HG02981 (cell line): ENCODE measurements at regions not wholly inside any gene's neighbourhood (a gene's known extent, or its start where the extent isn't known, plus 50 kb on each side); places are given as distances from the start of the nearest gene placed in this dataset.

Source experiments
- ATAC-seq: cut with Tn5 transposase; IDR thresholded peaks from one replicate; pipeline ENCODE4 v1.9.1; 2021; ENCODE audit warnings: mild to moderate bottlenecking, moderate library complexity; ENCODE audit not compliant: unreplicated experiment

DNA sequence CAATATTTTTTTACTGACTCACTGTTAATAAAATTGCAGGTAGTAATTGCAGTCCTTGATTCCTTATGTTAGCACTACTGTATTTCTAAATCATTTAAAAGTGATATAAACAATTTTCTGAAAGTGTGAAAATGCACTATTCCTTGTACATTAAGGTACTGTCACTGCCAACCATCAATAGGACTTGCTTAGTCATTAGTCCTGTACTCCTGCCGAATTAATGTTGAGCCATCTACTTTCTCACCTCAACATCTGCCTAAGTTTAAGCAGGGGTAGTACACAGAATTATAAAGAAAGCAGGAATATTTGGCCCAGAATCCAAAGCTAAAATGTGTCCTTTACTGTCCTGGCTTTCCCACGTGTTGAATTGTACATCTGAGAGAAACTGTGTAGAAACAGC lies 87.0 kb upstream of the TRPC3 start:
- no peak for ATAC-seq

DNA sequence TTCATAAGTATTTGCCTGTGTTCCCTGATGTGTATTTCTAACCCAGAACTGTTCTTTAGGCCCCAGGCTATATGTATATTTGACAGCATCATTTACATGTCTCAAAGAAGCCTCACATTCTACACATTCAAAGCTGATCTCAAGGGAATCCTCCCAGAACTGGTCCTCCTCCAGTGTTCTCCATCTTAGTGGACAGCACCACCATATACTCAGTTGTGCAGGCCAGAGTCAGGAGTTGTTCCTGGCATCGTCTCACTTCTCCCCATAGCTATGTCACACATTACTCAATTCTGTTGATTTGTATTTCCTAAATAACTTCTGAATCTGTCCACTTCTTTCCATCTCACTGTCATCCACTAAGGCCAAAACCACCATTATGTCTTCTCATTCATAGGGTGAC lies 82.8 kb upstream of the TRPC3 start:
- no peak for ATAC-seq

DNA sequence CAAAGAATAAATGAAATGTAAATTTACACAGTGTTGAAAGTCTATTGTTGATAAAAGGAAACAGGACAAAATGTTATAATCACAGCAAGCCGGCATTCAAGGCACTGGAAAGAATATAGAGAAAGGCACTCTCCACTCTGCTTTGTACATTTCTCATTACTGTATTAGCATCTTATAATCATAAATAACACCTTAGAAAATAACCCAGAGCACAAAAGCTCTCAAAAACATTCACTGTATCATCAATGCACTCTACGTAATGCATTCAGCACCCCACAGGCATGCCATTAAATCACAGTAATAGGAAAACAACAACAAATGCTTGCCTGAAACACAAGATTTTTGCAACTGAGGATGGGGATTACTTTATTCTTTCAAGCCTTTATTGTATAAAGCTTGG lies 75.3 kb upstream of the TRPC3 start:
- ATAC-seq, result no peak

DNA sequence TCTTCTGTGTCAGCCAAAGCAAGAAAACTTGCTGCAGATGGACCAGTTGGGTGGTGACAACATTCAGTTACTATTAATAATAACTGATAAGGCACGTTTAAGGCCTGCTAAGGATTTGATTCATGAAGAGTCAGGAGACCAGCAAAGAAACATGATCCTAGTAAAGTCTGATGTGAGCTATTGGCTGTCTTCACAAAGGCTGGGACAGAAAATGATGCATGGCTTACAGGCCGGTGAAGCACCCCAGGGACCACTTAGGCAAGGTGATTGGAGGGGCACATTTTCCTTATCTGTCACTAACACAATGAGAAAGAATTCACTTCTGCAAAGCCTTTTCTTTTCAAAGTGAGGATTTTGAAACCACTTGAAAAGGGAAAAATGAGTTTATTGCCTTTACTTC lies 65.4 kb upstream of the TRPC3 start:
- no peak for ATAC-seq

DNA sequence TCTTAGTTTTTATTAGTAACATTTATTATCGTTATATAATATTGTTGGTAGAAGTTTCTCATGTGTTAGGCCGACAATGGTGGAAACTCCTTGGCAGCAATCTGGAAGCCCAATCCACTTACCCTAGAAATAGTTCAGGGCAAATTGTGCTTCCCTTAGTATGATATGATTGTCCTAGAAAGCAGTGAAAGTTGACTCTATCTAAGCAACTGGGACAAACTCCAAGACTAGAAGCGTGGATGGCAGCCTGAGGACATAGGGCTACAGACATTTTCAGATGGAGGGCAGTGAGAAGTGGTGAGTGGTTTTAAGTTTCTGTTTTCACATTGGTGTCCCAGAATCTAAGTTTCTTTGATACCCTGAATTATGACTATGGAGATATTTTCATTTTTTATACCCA lies 63.3 kb upstream of the TRPC3 start:
- no peak for ATAC-seq

DNA sequence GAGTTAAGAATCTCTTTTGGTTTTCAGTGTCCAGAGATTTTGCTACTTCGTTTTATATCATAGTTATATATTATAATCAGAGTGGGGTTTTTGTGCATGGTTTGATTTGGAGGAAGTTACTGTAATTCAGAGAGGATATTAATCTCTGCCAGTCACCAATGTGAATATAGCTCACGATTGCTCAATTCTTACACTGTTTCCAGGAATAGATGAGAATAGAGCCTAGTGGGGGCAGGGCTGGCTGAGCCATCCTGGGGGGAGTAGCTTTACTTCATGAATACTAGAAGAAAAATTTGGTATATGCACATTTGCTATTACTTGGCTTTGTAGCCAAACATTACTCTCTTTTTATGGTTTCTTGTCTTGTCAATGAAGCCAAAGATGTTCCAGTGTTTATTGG lies 60.9 kb upstream of the TRPC3 start:
- ATAC-seq, result no peak

DNA sequence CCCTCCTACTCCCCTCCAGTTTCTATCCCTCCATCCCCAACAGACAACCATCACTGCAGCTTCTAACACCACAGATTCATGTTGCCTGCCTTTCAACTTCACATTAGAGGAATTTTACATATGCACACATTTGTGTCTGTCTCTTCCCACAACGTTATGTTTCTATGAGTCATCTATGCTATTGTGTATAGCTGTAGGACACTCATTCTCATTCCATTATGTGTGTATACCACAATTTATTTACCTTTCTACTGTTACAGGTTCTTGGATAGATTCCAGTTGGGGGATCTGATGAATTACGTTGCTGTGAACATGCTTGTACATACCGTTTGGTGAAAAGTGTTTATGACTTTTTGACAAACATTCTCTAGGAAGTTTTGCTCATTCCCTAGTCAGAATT lies 58.8 kb upstream of the TRPC3 start:
- no peak for ATAC-seq

DNA sequence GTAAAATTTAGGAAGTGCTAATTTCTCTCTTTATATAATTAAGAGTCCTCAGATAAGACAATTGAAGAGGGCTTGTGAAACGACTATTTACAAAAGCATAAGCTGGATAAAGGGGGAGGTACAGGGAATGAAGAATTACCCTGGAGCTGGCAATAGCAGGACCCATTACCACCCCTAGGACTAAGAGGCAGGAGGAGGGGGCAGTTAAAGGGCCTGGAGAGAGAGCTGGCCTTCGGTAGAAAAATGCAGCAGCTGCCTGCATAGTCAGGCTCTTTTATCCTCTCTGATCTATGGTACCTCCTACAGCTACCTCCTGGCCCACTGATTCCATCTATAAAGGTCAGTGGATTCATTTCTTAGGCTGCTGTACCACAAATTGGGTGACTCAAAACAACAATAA lies 57.7 kb upstream of the TRPC3 start:
- no peak for ATAC-seq

DNA sequence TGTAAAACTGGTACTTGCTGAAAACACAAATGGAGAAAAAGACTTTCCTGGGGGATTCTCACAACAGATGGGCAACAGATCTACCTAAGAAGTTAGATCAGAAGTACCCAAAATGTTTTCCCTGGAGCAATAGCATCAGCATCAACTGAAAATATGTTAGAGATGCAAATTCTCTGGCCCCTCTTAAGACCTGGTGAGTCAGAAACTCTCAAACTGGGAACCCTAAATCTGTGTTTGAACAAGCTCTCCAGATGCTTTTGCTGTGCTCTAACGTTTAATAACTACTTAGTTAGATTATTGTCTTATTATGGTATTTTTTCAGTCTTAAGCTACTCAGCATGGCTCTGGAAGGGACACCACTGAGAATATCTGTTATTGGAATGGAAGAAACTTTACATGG lies 55.2 kb upstream of the TRPC3 start:
- no peak for ATAC-seq

DNA sequence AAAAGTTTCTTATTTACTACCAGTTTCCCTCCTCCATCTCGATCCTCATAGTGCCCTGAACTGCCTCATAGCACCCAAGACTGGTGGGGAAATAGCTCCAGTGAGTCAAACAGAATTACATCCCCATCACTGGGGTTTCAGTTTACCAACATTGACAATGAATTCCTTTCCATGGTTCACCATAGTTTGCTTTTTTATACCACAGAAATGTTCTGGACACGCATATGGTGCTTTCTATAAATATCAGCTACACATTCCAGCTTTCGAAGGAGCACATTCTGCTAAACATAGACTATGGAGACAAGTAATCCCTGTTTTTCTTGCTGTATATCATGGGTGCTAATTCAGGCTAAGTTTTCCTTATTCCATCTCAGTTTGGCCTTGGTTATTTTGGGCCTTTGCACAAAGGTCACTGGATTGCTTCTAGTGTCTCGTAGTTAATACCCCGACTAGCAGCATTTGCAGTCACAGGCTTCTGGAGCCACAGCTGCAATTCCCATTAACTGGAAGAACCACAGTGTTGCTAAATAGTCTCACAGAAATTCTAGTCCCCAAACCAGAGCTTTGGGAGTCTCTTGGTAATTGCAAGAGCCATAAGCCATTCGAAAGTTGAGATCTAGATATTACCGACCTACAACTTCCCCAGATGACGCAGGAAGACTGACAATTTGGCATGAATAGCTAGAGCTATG lies 53.4 kb upstream of the TRPC3 start:
- ATAC-seq, result no peak

DNA sequence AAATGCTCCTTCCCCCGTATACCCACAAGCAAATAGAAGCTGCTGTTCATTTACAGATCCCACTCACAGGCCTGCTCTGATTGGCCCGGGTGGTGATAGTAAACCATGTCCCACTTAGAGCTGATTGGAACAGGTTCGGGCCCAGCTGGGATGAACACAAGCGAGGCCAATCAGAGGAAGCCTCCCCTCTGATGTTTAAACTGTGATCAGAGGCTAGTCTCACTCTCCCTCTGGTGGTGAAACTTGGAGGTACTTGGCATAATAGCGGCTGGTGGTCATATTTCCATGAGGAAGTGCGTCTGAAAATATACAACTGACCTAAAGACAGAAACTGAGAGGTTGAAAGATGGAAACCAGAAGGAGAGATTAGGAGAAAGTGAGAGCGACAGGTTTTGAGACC lies 51.5 kb upstream of the TRPC3 start:
- peak; percentile 81 for ATAC-seq
